C1 segment of cervical spinal cord (tissue), 14 donors: ENCODE measurements at regions not wholly inside any gene's neighbourhood (a gene's known extent, or its start where the extent isn't known, plus 50 kb on each side); places are given as distances from the start of the nearest gene placed in this dataset.
"Not testable (repeated sequence)": the region's sequence is repeated elsewhere in the genome, so short reads cannot be mapped to it uniquely, and the experiment has no call there.

Experiments
- DNase-seq, 14 donors: peaks; one replicate each; lab custom pipeline; 2025; lab: John Stamatoyannopoulos, UW

GRCh38 chr4:12701384-12701783 lies 782.8 kb downstream of the RAB28 start:
- no peak for DNase-seq

- no peak for DNase-seq
These were observed 786.2 kb downstream of the RAB28 start for GRCh38 chr4:12697970-12698369.

- DNase-seq = no peak
These were observed 791.3 kb downstream of the RAB28 start for GRCh38 chr4:12692815-12693214.

- DNase-seq = no peak
These were observed 793.0 kb downstream of the RAB28 start for GRCh38 chr4:12691168-12691567.

GRCh38 chr4:12689457-12689856 lies 794.7 kb downstream of the RAB28 start:
- no peak for DNase-seq

GRCh38 chr4:12679217-12679616 lies 804.9 kb downstream of the RAB28 start:
- DNase-seq = no peak

- no peak for DNase-seq
These were observed 810.0 kb downstream of the RAB28 start for GRCh38 chr4:12674184-12674583.

- no peak for DNase-seq
These were observed 811.8 kb downstream of the RAB28 start for GRCh38 chr4:12672303-12672702.

- DNase-seq = no peak
These were observed 826.0 kb downstream of the RAB28 start for GRCh38 chr4:12658146-12658545.

- DNase-seq = no peak
These were observed 832.3 kb downstream of the RAB28 start for GRCh38 chr4:12651876-12652275.

GRCh38 chr4:12645732-12646131 lies 838.4 kb downstream of the RAB28 start:
- no peak for DNase-seq

GRCh38 chr4:12644261-12644660 lies 839.9 kb downstream of the RAB28 start:
- DNase-seq = no peak

- DNase-seq = no peak
These were observed 847.9 kb downstream of the RAB28 start for GRCh38 chr4:12636191-12636590.

GRCh38 chr4:12635629-12636028 lies 848.5 kb downstream of the RAB28 start:
- no peak for DNase-seq

- DNase-seq = peak in 10 of 14 donors; percentile 2 to 59 (median 20)
These were observed 851.0 kb downstream of the RAB28 start for GRCh38 chr4:12633053-12633651.

- no peak for DNase-seq
These were observed 868.3 kb downstream of the RAB28 start for GRCh38 chr4:12615822-12616221.

- DNase-seq = no peak
These were observed 871.3 kb downstream of the RAB28 start for GRCh38 chr4:12612876-12613275.

GRCh38 chr4:12609212-12609875 lies 874.8 kb downstream of the RAB28 start:
- not testable (repeated sequence) for DNase-seq

- no peak for DNase-seq
These were observed 888.2 kb downstream of the RAB28 start for GRCh38 chr4:12595986-12596385.

- DNase-seq = no peak
These were observed 888.7 kb downstream of the RAB28 start for GRCh38 chr4:12595489-12595888.

- DNase-seq = no peak
These were observed 895.6 kb downstream of the RAB28 start for GRCh38 chr4:12588582-12588981.

GRCh38 chr4:12586242-12587006 lies 897.7 kb downstream of the RAB28 start:
- no peak for DNase-seq
